HCT116 (cell line): ENCODE measurements at regions not wholly inside any gene's neighbourhood (a gene's known extent, or its start where the extent isn't known, plus 50 kb on each side); places are given as distances from the start of the nearest gene placed in this dataset.

Experiments
- ATAC-seq: fragments of 200-7000 bp; cut with Tn5 transposase; 2 replicates; pipeline ENCODE4 v1.9.1; 2020; ENCODE audit warnings: mild to moderate bottlenecking, moderate library complexity
- BruUV-seq: library from RNA; stranded (reverse); fragments of 400-500 nt; replicated peaks from 2 replicates; lab custom pipeline; 2021; lab: Mats Ljungman, UMichigan
- CTCF ChIA-PET: fragments of 300-600 bp; sonication (Branson Sonifier 250); formaldehyde crosslinking; loops from one replicate; lab custom pipeline; 2021; ENCODE audit warnings: antibody characterized with exemption; lab: Charles Lee
- POLR2A ChIA-PET: fragments of 300-600, 350-600 bp; sonication (Branson Sonifier 250); formaldehyde crosslinking; loops from one replicate; lab custom pipeline; 2021; ENCODE audit warnings: antibody characterized with exemption; lab: Charles Lee
- RAD21 ChIA-PET, 2 experiments: fragments of 300-600 bp; sonication (Branson Sonifier 250); formaldehyde crosslinking; loops; one replicate each; lab custom pipeline; 2023; ENCODE audit warnings: low total read pairs in 2 of 2; ENCODE audit not compliant: uncharacterized antibody in 2 of 2, unreplicated experiment in 2 of 2, low non-redundant PET in 1 of 2; lab: Charles Lee
- DNase-seq: peaks from one replicate; pipeline ENCODE4 v3.0.0-alpha.2; 2010; ENCODE audit warnings: low read depth, low spot score
- H2AFZ ChIP-seq: fragments of 200-600 bp; shearing (Covaris generic), sonication (generic); 2 replicates; pipeline ENCODE4 v1.6.1; 2017; ENCODE audit warnings: low read depth, mixed run types, mixed read lengths, antibody characterized with exemption, low read length; ENCODE audit not compliant: poor library complexity, severe bottlenecking
- H3K27ac ChIP-seq: 2 replicates; pipeline ENCODE4 v1.5.1; 2012; ENCODE audit warnings: low read depth, low read length
- H3K27me3 ChIP-seq: fragments of 200-600 bp; sonication (generic); 2 replicates; pipeline ENCODE4 v1.6.1; 2016; ENCODE audit warnings: mixed run types, low read length, mixed read lengths; ENCODE audit not compliant: insufficient read depth
- H3K36me3 ChIP-seq, 2 experiments: fragments of 200-500 bp in 1 of 2; fragments of 200-600 bp in 1 of 2; sonication (Bioruptor generic) in 1 of 2; sonication (generic) in 1 of 2; 2 replicates each; pipeline versions ENCODE4 v1.5.1 to v1.6.1; 2014 to 2016; ENCODE audit warnings: low read length in 2 of 2, inconsistent platforms in 1 of 2, mixed read lengths in 1 of 2, mixed run types in 1 of 2; ENCODE audit not compliant: insufficient read depth in 2 of 2, control insufficient read depth in 1 of 2
- H3K4me1 ChIP-seq, 2 experiments: fragments of 200-600 bp in 1 of 2; sonication (generic) in 1 of 2; 2 replicates each; pipeline versions ENCODE4 v1.5.1 to v1.6.1; 2012 to 2017; ENCODE audit warnings: low read length in 2 of 2, inconsistent platforms in 1 of 2, mild to moderate bottlenecking in 1 of 2, mixed read lengths in 1 of 2, mixed run types in 1 of 2, moderate library complexity in 1 of 2; ENCODE audit not compliant: insufficient read depth in 2 of 2, control insufficient read depth in 1 of 2
- H3K4me2 ChIP-seq: fragments of 200-600 bp; sonication (generic); 2 replicates; pipeline ENCODE4 v1.6.1; 2017; ENCODE audit warnings: mixed run types, low read length, mixed read lengths
- H3K4me3 ChIP-seq, 2 experiments: fragments of 200-600 bp in 1 of 2; sonication (generic) in 1 of 2; replicated peaks in 1 of 2; 2 replicates each; pipeline ENCODE4 v1.5.1; 2011 to 2016; ENCODE audit warnings: low read length in 2 of 2, control low read depth in 1 of 2, low read depth in 1 of 2, mild to moderate bottlenecking in 1 of 2, mixed read lengths in 1 of 2, mixed run types in 1 of 2
- H3K79me2 ChIP-seq: fragments of 200-600 bp; sonication (generic); 2 replicates; pipeline ENCODE4 v1.6.1; 2017; ENCODE audit warnings: mild to moderate bottlenecking, mixed run types, low read length, moderate library complexity, mixed read lengths; ENCODE audit not compliant: insufficient read depth
- H3K9ac ChIP-seq: fragments of 200-600 bp; sonication (generic); 2 replicates; pipeline ENCODE4 v1.6.1; 2016; ENCODE audit warnings: low read length, mixed read lengths
- H3K9me2 ChIP-seq: fragments of 200-600 bp; sonication (generic), shearing (Covaris generic); 2 replicates; pipeline ENCODE4 v1.6.1; 2017; ENCODE audit warnings: mixed run types, mild to moderate bottlenecking, moderate library complexity; ENCODE audit not compliant: insufficient read depth
- H3K9me3 ChIP-seq, 2 experiments: fragments of 200-500 bp in 1 of 2; fragments of 200-600 bp in 1 of 2; sonication (Bioruptor generic) in 1 of 2; sonication (generic) in 1 of 2; 2 replicates each; pipeline ENCODE4 v1.6.1; 2014 to 2017; ENCODE audit warnings: low read length in 2 of 2, mixed read lengths in 2 of 2, inconsistent platforms in 1 of 2, low read depth in 1 of 2, mild to moderate bottlenecking in 1 of 2, mixed run types in 1 of 2, moderate library complexity in 1 of 2; ENCODE audit not compliant: control insufficient read depth in 1 of 2, insufficient read depth in 1 of 2
- H4K20me1 ChIP-seq: fragments of 200-600 bp; sonication (generic), shearing (Covaris generic); 2 replicates; pipeline ENCODE4 v1.6.1; 2017; ENCODE audit warnings: mixed run types, mild to moderate bottlenecking, moderate library complexity; ENCODE audit not compliant: insufficient read depth
- intact Hi-C: fragments of 100-400 bp; cut with micrococcal nuclease; formaldehyde crosslinking; loops from 2 replicates; pipeline ENCODE4 v1.10.0; 2022
- TF ChIP-seq, protein P1 (sequence below): IDR thresholded peaks from 2 replicates; pipeline ENCODE4 v1.6.1; 2012; ENCODE audit warnings: low read depth
- TF ChIP-seq, protein P2 (sequence below): IDR thresholded peaks from 2 replicates; pipeline ENCODE4 v1.6.1; 2012

DNA sequence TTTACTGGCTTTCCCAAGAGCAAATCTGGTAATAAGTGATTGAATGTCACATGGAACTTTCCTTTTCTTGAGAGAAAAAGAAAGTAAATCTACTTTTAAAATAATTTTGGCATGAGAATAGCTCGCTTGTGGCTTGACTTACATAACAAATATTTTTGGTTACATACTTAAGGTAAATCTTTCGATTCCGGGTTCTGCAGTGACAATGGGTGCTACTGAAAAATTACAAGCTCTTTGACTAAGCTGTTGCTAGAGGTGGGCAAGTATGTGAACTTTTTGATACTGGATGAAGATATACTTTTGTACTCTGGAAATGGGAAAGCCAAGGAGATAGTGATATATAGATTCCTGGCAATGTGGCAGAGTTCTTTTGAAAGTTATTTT is 51.9 kb upstream of the OTOL1 start:
- CTCF ChIA-PET: no interaction called here
- BruUV-seq: no TSS peak

More for the DNA sequence above, 51.9 kb upstream of the OTOL1 start:
- Histone ChIP-seq H3K36me3 (no peaks in the 10 kb centered on the region), H3K4me2 (no peak overlapping the region), H3K27me3 (no peaks in the 10 kb centered on the region), H2AFZ (no peak overlapping the region), H3K4me3 (no peak overlapping the region), H4K20me1 (no peaks in the 10 kb centered on the region), H3K9me2 (no peaks in the 10 kb centered on the region), H3K9ac (no peak overlapping the region), H3K4me1 (no peaks in the 10 kb centered on the region), H3K27ac (no peak overlapping the region), H3K9me3 (no peaks in the 10 kb centered on the region), H3K79me2 (no peaks in the 10 kb centered on the region)
- no peak for ATAC-seq
- ChIA-PET POLR2A (no interaction called here), RAD21 (no interaction called here)
- TF ChIP-seq, protein P1, sequence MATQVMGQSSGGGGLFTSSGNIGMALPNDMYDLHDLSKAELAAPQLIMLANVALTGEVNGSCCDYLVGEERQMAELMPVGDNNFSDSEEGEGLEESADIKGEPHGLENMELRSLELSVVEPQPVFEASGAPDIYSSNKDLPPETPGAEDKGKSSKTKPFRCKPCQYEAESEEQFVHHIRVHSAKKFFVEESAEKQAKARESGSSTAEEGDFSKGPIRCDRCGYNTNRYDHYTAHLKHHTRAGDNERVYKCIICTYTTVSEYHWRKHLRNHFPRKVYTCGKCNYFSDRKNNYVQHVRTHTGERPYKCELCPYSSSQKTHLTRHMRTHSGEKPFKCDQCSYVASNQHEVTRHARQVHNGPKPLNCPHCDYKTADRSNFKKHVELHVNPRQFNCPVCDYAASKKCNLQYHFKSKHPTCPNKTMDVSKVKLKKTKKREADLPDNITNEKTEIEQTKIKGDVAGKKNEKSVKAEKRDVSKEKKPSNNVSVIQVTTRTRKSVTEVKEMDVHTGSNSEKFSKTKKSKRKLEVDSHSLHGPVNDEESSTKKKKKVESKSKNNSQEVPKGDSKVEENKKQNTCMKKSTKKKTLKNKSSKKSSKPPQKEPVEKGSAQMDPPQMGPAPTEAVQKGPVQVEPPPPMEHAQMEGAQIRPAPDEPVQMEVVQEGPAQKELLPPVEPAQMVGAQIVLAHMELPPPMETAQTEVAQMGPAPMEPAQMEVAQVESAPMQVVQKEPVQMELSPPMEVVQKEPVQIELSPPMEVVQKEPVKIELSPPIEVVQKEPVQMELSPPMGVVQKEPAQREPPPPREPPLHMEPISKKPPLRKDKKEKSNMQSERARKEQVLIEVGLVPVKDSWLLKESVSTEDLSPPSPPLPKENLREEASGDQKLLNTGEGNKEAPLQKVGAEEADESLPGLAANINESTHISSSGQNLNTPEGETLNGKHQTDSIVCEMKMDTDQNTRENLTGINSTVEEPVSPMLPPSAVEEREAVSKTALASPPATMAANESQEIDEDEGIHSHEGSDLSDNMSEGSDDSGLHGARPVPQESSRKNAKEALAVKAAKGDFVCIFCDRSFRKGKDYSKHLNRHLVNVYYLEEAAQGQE: no peak
- TF ChIP-seq, protein P2, sequence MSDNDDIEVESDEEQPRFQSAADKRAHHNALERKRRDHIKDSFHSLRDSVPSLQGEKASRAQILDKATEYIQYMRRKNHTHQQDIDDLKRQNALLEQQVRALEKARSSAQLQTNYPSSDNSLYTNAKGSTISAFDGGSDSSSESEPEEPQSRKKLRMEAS: no peak
- intact Hi-C loops: no loop called here
- no peak for DNase-seq
